ENCODE measurements at regions not wholly inside any gene's neighbourhood (a gene's known extent, or its start where the extent isn't known, plus 50 kb on each side); places are given as distances from the start of the nearest gene placed in this dataset.

- TF ChIP-seq, protein P1, sequence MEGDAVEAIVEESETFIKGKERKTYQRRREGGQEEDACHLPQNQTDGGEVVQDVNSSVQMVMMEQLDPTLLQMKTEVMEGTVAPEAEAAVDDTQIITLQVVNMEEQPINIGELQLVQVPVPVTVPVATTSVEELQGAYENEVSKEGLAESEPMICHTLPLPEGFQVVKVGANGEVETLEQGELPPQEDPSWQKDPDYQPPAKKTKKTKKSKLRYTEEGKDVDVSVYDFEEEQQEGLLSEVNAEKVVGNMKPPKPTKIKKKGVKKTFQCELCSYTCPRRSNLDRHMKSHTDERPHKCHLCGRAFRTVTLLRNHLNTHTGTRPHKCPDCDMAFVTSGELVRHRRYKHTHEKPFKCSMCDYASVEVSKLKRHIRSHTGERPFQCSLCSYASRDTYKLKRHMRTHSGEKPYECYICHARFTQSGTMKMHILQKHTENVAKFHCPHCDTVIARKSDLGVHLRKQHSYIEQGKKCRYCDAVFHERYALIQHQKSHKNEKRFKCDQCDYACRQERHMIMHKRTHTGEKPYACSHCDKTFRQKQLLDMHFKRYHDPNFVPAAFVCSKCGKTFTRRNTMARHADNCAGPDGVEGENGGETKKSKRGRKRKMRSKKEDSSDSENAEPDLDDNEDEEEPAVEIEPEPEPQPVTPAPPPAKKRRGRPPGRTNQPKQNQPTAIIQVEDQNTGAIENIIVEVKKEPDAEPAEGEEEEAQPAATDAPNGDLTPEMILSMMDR (IDR thresholded peaks at IDR 0.05; ENCODE audit: low read depth, low read length, missing control alignments): no peak
- H3K4me3 ChIP-seq (replicated peaks; ENCODE audit: low read depth, low read length): no peak overlapping the region
- no peak for DNase-seq (ENCODE audit: extremely low read depth, low read depth)
Observed at GRCh38 chr2:134141598-134142340, 112.1 kb upstream of the MGAT5 start.

DNA sequence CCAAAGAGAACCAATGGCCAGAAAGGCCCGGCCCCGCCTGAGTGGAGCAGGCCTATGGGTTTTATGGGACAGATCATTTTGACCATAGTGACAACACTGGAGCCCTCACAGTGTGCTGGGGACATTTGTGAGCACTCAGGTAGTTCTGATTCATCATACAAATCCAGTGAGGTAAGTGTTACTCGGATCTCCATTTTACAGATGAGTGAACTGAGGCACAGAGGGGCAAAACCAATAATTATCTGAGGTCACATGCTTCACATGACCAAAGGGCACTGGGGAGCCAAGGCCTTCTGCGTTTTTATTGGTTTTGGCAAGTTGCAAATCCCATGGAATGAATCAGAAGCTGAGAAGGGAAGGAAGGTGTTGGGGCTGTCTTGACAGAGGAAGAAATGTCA, 111.5 kb upstream of the MGAT5 start:
- no peak overlapping the region for H3K4me3 ChIP-seq (replicated peaks; ENCODE audit: low read depth, low read length)
- no peak for DNase-seq (ENCODE audit: extremely low read depth, low read depth)
- TF ChIP-seq, protein P1 (IDR thresholded peaks at IDR 0.05; ENCODE audit: low read depth, low read length, missing control alignments): no peak

DNA sequence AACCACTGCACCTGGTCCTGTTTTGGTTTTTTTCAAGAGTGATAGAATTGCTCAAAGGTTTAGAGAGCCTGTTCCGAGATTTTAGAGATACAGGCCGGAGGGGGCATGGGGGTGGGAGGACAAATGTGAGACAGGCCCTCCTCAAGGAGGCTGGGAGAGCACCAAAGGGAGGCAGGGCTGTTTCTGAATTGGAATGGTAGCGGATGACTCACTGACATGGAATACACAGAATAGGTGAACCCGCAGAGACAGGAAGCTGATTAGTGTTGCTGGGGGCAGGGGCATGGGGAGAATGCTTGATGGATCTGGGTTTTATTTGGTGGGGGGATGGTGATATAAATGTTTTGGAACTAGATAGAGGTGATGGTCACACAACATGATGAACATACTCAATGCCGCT, 111.0 kb upstream of the MGAT5 start:
- no peak for DNase-seq (ENCODE audit: extremely low read depth, low read depth)

GRCh38 chr2:134143568-134143967, 110.3 kb upstream of the MGAT5 start:
- TF ChIP-seq, protein P1 (IDR thresholded peaks at IDR 0.05; ENCODE audit: low read depth, low read length, missing control alignments): no peak
- no peak overlapping the region for H3K4me3 ChIP-seq (replicated peaks; ENCODE audit: low read depth, low read length)
- no peak for DNase-seq (ENCODE audit: extremely low read depth, low read depth)

More for the DNA sequence above, 111.0 kb upstream of the MGAT5 start:
- TF ChIP-seq, protein P1 (IDR thresholded peaks at IDR 0.05; ENCODE audit: low read depth, low read length, missing control alignments): no peak
- H3K4me3 ChIP-seq (replicated peaks; ENCODE audit: low read depth, low read length): no peak overlapping the region

- no peak overlapping the region for H3K4me3 ChIP-seq (replicated peaks; ENCODE audit: low read depth, low read length)
- TF ChIP-seq, protein P1 (IDR thresholded peaks at IDR 0.05; ENCODE audit: low read depth, low read length, missing control alignments): no peak
- DNase-seq (ENCODE audit: extremely low read depth, low read depth): no peak
Observed at GRCh38 chr2:134144081-134144596, 109.7 kb upstream of the MGAT5 start.

DNA sequence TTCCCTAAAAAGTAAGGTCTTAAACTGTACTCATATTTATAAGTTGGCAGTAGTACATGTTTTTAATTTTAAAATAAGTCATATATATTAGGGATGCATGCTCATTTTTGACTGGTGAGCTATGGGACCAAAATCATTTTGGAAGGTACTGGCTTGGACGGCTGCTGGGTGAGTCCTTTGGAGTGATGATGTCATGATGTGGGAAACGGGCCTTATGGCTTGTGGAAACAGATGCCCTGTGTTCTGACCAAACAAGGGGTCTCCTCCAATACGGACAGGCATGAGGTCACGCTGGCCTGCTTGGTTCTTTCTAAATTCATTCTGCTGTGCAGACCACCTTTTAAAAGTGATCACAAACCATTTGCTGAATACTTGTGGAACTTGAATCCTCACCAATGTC, 109.2 kb upstream of the MGAT5 start:
- no peak overlapping the region for H3K4me3 ChIP-seq (replicated peaks; ENCODE audit: low read depth, low read length)
- TF ChIP-seq, protein P1 (IDR thresholded peaks at IDR 0.05; ENCODE audit: low read depth, low read length, missing control alignments): no peak
- no peak for DNase-seq (ENCODE audit: extremely low read depth, low read depth)

All from HFF-Myc (cell line).